GM23248 (cell line): ENCODE measurements at regions not wholly inside any gene's neighbourhood (a gene's known extent, or its start where the extent isn't known, plus 50 kb on each side); places are given as distances from the start of the nearest gene placed in this dataset.
"Not testable (repeated sequence)": the region's sequence is repeated elsewhere in the genome, so short reads cannot be mapped to it uniquely, and the experiment has no call there.

Experiments
- DNase-seq: peaks from one replicate; pipeline ENCODE4 v3.0.0-alpha.2; 2015
- H2AFZ ChIP-seq: fragments of 200-600 bp; sonication (generic); 2 replicates; pipeline ENCODE4 v1.6.1; 2016; ENCODE audit warnings: antibody characterized with exemption
- H3F3A ChIP-seq: fragments of 200-600 bp; sonication (generic); 2 replicates; pipeline ENCODE4 v1.6.1; 2016; ENCODE audit warnings: mild to moderate bottlenecking, antibody characterized with exemption, mixed run types; ENCODE audit not compliant: insufficient read depth
- H3K27ac ChIP-seq: fragments of 200-600 bp; sonication (generic); 2 replicates; pipeline ENCODE4 v1.5.1; 2016; ENCODE audit warnings: mild to moderate bottlenecking
- H3K27me3 ChIP-seq: fragments of 200-600 bp; sonication (generic); replicated peaks from 2 replicates; pipeline ENCODE4 v1.6.1; 2016; ENCODE audit warnings: mild to moderate bottlenecking; ENCODE audit not compliant: insufficient read depth
- H3K36me3 ChIP-seq: fragments of 200-600 bp; sonication (generic); 2 replicates; pipeline ENCODE4 v1.6.1; 2016; ENCODE audit warnings: low read depth, mild to moderate bottlenecking
- H3K4me1 ChIP-seq: fragments of 200-600 bp; sonication (generic); 2 replicates; pipeline ENCODE4 v1.6.1; 2016; ENCODE audit warnings: mild to moderate bottlenecking; ENCODE audit not compliant: insufficient read depth
- H3K4me2 ChIP-seq: fragments of 200-600 bp; sonication (generic); one replicate; pipeline ENCODE4 v1.6.1; 2016; ENCODE audit warnings: mild to moderate bottlenecking; ENCODE audit not compliant: unreplicated experiment
- H3K4me3 ChIP-seq: fragments of 200-600 bp; sonication (generic); 2 replicates; pipeline ENCODE4 v1.5.1; 2016; ENCODE audit warnings: mild to moderate bottlenecking
- H3K79me2 ChIP-seq: fragments of 200-600 bp; sonication (generic); 2 replicates; pipeline ENCODE4 v1.6.1; 2016; ENCODE audit warnings: mild to moderate bottlenecking; ENCODE audit not compliant: insufficient read depth
- H3K9ac ChIP-seq: fragments of 200-600 bp; sonication (generic); 2 replicates; pipeline ENCODE4 v1.6.1; 2016; ENCODE audit warnings: mild to moderate bottlenecking
- H3K9me2 ChIP-seq: fragments of 200-600 bp; sonication (generic); 2 replicates; pipeline ENCODE4 v1.6.1; 2016; ENCODE audit warnings: mixed run types, mild to moderate bottlenecking, moderate library complexity; ENCODE audit not compliant: insufficient read depth
- H3K9me3 ChIP-seq: fragments of 200-600 bp; sonication (generic); one replicate; pipeline ENCODE4 v1.6.1; 2017; ENCODE audit warnings: low read depth
- H4K20me1 ChIP-seq: fragments of 200-600 bp; sonication (generic); 2 replicates; pipeline ENCODE4 v1.6.0; 2016; ENCODE audit not compliant: insufficient read depth
- EZH2 ChIP-seq: fragments of 200-600 bp; sonication (generic); IDR thresholded peaks from 2 replicates; pipeline ENCODE4 v1.6.1; 2018; ENCODE audit warnings: antibody characterized with exemption, mild to moderate bottlenecking; ENCODE audit not compliant: insufficient read depth, poor library complexity, severe bottlenecking
- EZH2phosphoT487 ChIP-seq: fragments of 200-600 bp; sonication (generic); IDR thresholded peaks from 2 replicates; pipeline ENCODE4 v1.6.1; 2018; ENCODE audit warnings: antibody characterized with exemption, moderate library complexity, mild to moderate bottlenecking, low read depth; ENCODE audit not compliant: insufficient read depth
- WGBS, 2 experiments: methylation state at CpG; one replicate each; pipeline ENCODE4 v1.1.6; 2015 to 2017; ENCODE audit warnings: low lambda C conversion rate in 2 of 2, low coverage in 1 of 2; ENCODE audit errors: missing lambda C conversion rate in 2 of 2; 5-methylcytosine and 5-hydroxymethylcytosine counted together
- in situ Hi-C: fragments of 300-500 bp; cut with MboI; formaldehyde crosslinking; loops from 2 replicates; pipeline ENCODE4 v1.15.0; 2020

GRCh38 chr13:80904386-80904785 is 563.5 kb upstream of the SPRY2 start:
- H3K4me3 ChIP-seq = no peak overlapping the region
- H3K79me2 ChIP-seq = no peaks in the 10 kb centered on the region
- DNase-seq = no peak
- no peaks in the 10 kb centered on the region for H3K27me3 ChIP-seq
- in situ Hi-C loops = no loop called here
- H3K4me2 ChIP-seq = no peak overlapping the region
- H3K9me3 ChIP-seq = no peaks in the 10 kb centered on the region
- H3K4me1 ChIP-seq = no peaks in the 10 kb centered on the region
- WGBS, 2 experiments = 6 to 9% methylated on average over 1 of the region's 1 CpG
- H3K9me2 ChIP-seq = no peaks in the 10 kb centered on the region
- H2AFZ ChIP-seq = no peak overlapping the region
- no peak overlapping the region for H3K27ac ChIP-seq
- H3K9ac ChIP-seq = no peak overlapping the region
- no peaks in the 10 kb centered on the region for H4K20me1 ChIP-seq
- TF ChIP-seq EZH2 (no peak), EZH2phosphoT487 (no peak)
- no peaks in the 10 kb centered on the region for H3F3A ChIP-seq
- no peaks in the 10 kb centered on the region for H3K36me3 ChIP-seq

- Histone ChIP-seq H3K27me3 (no peaks in the 10 kb centered on the region), H3K9me2 (no peaks in the 10 kb centered on the region), H3K4me3 (no peak overlapping the region), H3K27ac (no peak overlapping the region), H2AFZ (no peak overlapping the region), H3K4me1 (no peaks in the 10 kb centered on the region), H3K9me3 (no peaks in the 10 kb centered on the region), H3K36me3 (no peaks in the 10 kb centered on the region), H3K79me2 (no peaks in the 10 kb centered on the region), H4K20me1 (no peaks in the 10 kb centered on the region), H3F3A (no peaks in the 10 kb centered on the region), H3K9ac (no peak overlapping the region), H3K4me2 (no peak overlapping the region)
- in situ Hi-C loops = no loop called here
- no peak for TF ChIP-seq EZH2phosphoT487
- no peak for TF ChIP-seq EZH2
- DNase-seq = no peak
Observed at GRCh38 chr13:80903911-80904310, 563.0 kb upstream of the SPRY2 start.

GRCh38 chr13:80901530-80901929 is 560.6 kb upstream of the SPRY2 start:
- WGBS, 2 experiments = 19 to 21% methylated on average over 2 of the region's 2 CpGs
- in situ Hi-C loops = no loop called here

GRCh38 chr13:80901111-80901510 is 560.2 kb upstream of the SPRY2 start:
- Histone ChIP-seq H3K9me3 (no peaks in the 10 kb centered on the region), H3K9me2 (no peaks in the 10 kb centered on the region), H3F3A (no peaks in the 10 kb centered on the region), H3K4me1 (no peaks in the 10 kb centered on the region), H3K79me2 (no peaks in the 10 kb centered on the region), H3K27ac (no peak overlapping the region), H3K9ac (no peak overlapping the region), H4K20me1 (no peaks in the 10 kb centered on the region), H3K4me3 (no peak overlapping the region), H3K36me3 (no peaks in the 10 kb centered on the region), H2AFZ (no peak overlapping the region), H3K4me2 (no peak overlapping the region), H3K27me3 (no peaks in the 10 kb centered on the region)
- 1 to 4% methylated on average over 6 of the region's 6 CpGs for WGBS, 2 experiments
- no peak for DNase-seq
- no peak for TF ChIP-seq EZH2
- TF ChIP-seq EZH2phosphoT487 = no peak
- in situ Hi-C loops = no loop called here

More at GRCh38 chr13:80901530-80901929, 560.6 kb upstream of the SPRY2 start:
- Histone ChIP-seq H3K4me3 (no peak overlapping the region), H3K9me3 (no peaks in the 10 kb centered on the region), H3K79me2 (no peaks in the 10 kb centered on the region), H4K20me1 (no peaks in the 10 kb centered on the region), H3F3A (no peaks in the 10 kb centered on the region), H3K4me1 (no peaks in the 10 kb centered on the region), H3K9ac (no peak overlapping the region), H3K27ac (no peak overlapping the region), H3K4me2 (no peak overlapping the region), H2AFZ (no peak overlapping the region), H3K27me3 (no peaks in the 10 kb centered on the region), H3K9me2 (no peaks in the 10 kb centered on the region), H3K36me3 (no peaks in the 10 kb centered on the region)
- TF ChIP-seq EZH2phosphoT487 (no peak), EZH2 (no peak)
- DNase-seq = no peak

GRCh38 chr13:80900561-80900960 is 559.6 kb upstream of the SPRY2 start:
- TF ChIP-seq EZH2 = no peak
- TF ChIP-seq EZH2phosphoT487 = no peak
- Histone ChIP-seq H3F3A (no peaks in the 10 kb centered on the region), H4K20me1 (no peaks in the 10 kb centered on the region), H3K79me2 (no peaks in the 10 kb centered on the region), H3K9ac (no peak overlapping the region), H3K4me1 (no peaks in the 10 kb centered on the region), H3K27me3 (no peaks in the 10 kb centered on the region), H2AFZ (no peak overlapping the region), H3K27ac (no peak overlapping the region), H3K9me3 (no peaks in the 10 kb centered on the region), H3K4me2 (no peak overlapping the region), H3K36me3 (no peaks in the 10 kb centered on the region), H3K4me3 (no peak overlapping the region), H3K9me2 (no peaks in the 10 kb centered on the region)
- DNase-seq = no peak
- in situ Hi-C loops = no loop called here

DNA sequence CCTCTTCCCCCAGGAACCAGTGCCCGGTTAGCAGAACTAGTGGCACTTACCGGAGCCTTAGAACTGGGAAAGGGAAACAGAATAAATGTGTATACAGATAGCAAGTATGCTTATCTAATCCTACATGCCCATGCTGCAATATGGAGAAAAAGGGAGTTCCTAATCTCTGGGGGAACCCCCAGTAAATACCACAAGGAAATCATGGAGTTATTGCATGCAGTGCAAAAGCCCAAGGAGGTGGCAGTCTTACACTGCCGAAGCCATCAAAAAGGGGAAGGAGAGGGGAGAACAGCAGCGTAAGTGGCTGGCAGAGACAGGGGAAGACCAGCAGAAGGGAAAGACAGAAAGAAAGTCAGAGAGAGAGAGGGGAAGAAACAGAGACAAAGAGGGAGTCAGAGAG is 556.7 kb upstream of the SPRY2 start:
- H3K27ac ChIP-seq, DNase-seq, H3K4me3 ChIP-seq, H3K36me3 ChIP-seq, H3K4me2 ChIP-seq, H4K20me1 ChIP-seq, in situ Hi-C loops, H3K4me1 ChIP-seq, H3K79me2 ChIP-seq, H3F3A ChIP-seq, H3K9ac ChIP-seq, H3K9me2 ChIP-seq, H3K27me3 ChIP-seq, H2AFZ ChIP-seq, H3K9me3 ChIP-seq: not testable (repeated sequence)
- WGBS, 2 experiments = 55 to 78% methylated on average over 4 of the region's 4 CpGs
